GM18909 (cell line): ENCODE measurements at regions not wholly inside any gene's neighbourhood (a gene's known extent, or its start where the extent isn't known, plus 50 kb on each side); places are given as distances from the start of the nearest gene placed in this dataset.

ENCODE experiments used
- ATAC-seq: cut with Tn5 transposase; IDR thresholded peaks from one replicate; pipeline ENCODE4 v1.9.1; 2021; ENCODE audit warnings: mild to moderate bottlenecking; ENCODE audit not compliant: unreplicated experiment, poor library complexity

DNA sequence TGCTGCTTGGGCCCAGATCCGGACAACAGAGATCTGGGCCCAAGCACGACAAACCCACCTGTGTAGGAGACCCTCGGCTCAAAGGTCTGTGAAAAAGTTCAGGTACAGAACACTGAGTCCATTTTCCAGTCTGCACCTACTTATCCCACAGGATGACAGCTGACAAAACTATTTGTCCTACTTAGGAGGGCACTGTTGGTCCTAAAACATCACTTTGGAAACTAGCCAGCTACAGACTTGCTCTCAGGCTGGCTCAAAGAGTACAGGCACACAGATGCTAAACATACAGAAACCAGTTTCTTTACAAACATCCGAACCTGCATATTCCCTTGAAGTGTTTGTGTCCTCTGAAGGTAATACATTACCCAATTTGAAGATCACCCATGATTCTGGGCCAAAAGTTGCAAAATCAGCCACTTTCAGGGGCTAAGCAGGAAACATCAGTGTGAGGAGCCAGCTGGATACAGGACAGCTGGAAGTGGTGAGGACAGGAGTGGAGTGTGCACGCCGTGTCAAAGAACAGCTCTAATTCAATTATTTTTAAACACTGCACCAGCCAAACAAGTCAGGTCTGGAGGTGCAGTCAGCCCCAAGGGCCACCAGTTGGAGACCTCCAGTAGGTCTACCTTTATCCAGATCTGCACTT, 88.5 kb downstream of the NOC3L start:
- ATAC-seq: no peak

DNA sequence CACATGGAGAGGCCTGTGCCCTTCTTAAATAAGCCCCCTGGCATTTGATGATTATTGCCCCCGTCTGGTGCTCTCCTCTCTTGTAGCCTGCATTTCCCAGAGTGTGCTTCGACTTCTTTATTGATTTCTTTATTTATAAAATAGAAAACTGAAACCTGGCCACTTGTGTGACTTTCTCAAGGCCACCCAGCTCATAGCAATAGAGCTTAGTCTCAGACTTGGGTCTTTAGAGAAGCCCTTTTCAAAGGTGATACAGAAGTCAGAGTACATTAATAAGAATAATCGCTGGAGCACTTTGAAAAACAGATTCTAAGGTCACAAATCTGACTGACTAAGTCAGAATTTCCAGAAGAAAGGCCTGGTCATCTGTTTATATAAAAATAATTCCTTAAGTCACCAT, 86.6 kb downstream of the NOC3L start:
- no peak for ATAC-seq

DNA sequence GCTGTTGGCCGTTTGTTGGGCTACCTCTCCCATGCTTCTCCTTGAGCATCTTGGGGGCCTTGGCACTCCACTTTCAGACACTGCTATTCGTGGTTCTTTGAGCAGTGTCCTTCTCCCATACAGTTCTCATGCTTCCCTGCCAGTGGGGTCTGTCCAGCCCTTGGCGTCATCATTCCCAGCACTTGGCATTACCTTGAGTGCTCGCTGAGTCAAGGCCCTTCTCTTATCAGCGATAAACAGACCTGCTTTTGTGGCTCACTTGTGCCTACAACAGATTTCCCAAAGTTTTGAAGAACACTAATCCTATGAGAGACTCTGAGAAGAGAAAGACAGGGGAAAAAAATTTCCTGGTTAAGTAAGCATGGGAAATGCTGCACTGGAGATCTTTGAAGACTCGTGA, 85.3 kb downstream of the NOC3L start:
- ATAC-seq: no peak

DNA sequence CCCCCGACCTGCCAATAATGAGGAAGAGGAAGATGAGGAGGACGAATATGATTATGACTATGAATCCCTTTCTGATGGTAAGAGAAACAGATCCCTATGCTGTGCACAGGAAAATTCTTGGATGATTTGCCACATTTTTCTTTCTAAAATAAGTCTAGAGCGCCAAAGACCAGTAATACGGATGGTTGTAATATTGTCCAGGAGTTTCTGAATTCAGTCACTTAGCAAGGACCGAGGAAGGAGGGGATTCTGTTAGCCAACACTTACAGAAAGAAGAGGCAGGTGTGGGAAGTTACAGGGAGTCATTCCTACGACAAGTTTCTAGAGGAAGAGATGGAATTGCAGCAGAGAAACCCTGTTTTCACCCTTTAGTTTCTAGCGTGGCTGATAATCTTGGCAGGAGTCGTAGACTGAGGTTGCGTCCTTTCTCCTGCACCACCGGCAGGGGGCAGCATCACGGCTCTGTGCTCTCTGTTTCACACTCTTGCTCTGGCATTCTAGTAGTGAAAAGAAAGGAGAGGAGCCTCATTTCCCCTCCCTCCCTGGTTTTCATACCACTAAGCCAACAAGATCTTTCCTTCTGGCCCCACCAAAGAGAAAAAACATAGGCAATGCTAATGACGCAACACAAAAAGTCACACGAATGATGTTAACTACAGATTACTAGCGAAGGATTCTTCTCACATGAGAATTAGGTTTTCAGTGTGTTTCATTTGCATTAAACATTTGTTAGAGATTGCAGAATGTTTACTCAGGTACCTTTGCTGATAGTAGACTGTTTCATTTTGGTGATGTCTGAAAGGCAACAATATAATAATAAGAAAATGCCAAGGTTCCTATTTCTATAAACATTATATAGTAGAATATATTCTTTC, 82.7 kb downstream of the NOC3L start:
- peak; percentile 55 for ATAC-seq

DNA sequence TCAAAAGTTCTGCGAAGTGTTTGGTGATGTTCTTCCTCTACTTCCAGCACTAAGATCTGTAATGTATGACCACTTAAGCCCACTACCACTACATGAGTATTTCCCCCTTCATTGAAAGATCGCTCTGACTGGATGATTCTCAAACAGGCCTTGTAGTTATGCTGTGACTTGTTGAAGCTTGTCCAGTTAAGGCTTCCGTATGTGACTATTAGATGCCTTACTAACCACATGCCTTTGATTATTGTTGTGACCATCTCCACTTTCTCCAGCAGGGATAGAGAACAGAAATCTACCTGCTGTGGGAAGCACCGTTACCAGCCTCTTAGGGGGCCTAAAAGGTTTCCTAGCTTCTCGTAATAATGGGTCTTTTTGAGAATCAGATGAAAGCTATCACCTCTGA, 81.1 kb downstream of the NOC3L start:
- ATAC-seq: no peak

DNA sequence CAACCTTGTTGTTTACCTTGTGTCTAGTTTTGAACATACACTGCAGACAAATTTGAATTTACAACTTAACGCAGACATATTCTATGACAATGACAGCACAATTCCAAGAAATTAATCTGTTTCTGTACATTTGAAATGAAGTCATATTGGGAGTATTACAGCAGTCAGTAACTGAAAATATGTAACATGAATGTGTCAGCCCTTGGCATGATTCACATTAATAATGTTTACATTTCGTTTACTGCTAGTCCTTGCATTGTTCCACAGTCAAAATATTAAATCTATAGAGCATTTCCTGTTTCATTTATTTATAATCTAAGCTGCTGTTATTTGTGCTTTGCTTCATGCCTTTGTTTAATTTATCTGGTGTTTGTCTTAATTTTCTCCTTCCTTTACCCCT, 80.4 kb downstream of the NOC3L start:
- ATAC-seq: no peak
